ENCODE measurements at regions not wholly inside any gene's neighbourhood (a gene's known extent, or its start where the extent isn't known, plus 50 kb on each side); places are given as distances from the start of the nearest gene placed in this dataset.
"Not testable (repeated sequence)": the region's sequence is repeated elsewhere in the genome, so short reads cannot be mapped to it uniquely, and the experiment has no call there.

GRCh38 chr9:19630760-19631159 is 158.1 kb downstream of the SLC24A2 start:
- TF ChIP-seq, protein P1, sequence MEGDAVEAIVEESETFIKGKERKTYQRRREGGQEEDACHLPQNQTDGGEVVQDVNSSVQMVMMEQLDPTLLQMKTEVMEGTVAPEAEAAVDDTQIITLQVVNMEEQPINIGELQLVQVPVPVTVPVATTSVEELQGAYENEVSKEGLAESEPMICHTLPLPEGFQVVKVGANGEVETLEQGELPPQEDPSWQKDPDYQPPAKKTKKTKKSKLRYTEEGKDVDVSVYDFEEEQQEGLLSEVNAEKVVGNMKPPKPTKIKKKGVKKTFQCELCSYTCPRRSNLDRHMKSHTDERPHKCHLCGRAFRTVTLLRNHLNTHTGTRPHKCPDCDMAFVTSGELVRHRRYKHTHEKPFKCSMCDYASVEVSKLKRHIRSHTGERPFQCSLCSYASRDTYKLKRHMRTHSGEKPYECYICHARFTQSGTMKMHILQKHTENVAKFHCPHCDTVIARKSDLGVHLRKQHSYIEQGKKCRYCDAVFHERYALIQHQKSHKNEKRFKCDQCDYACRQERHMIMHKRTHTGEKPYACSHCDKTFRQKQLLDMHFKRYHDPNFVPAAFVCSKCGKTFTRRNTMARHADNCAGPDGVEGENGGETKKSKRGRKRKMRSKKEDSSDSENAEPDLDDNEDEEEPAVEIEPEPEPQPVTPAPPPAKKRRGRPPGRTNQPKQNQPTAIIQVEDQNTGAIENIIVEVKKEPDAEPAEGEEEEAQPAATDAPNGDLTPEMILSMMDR (IDR thresholded peaks at IDR 0.05), result no peak
- Mint-ChIP-seq H3K4me1 (ENCODE audit: low read depth) (no peaks in the 10 kb centered on the region), H3K27me3 (peaks cover 4% of the 10 kb centered on the region), H3K9me3 (no peaks in the 10 kb centered on the region), H3K27ac (no peak overlapping the region), H3K36me3 (ENCODE audit: low read depth) (no peaks in the 10 kb centered on the region), H3K4me3 (no peak overlapping the region)
- no peak for DNase-seq
- ATAC-seq, result no peak
- ChIA-PET POLR2A (interaction anchor here (0.7 kb wide), 1 partner anchor 20 kb away, joined by 3 read pairs; no protein-coding TSS in a partner anchor), CTCF (no interaction called here)
- intact Hi-C loops (cut with micrococcal nuclease), result no loop called here

DNA sequence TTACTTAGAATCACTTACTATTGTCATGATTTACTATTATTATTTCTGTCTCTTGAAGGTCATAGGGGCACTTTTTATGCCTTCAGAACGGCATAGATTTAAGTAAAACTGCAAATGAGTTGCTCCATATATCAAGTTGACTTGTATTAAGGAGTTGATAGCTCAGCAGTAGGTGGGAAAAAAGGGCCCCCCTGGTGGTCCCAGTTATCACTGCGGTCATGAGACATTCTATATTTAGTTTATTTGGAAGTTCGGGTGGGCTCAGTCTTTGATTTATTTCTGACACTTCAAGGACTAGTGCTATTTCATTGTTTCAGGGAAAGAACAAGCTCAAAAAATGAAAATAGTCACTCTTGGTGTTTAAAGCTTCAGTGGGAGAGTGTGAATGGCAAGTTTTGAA is 159.3 kb downstream of the SLC24A2 start:
- no peaks in the 10 kb centered on the region for H3K9me3 Mint-ChIP-seq
- CTCF ChIA-PET, result interaction anchor here (0.8 to 1.0 kb wide), 2 partner anchors 158 to 164 kb away, joined by 3 to 6 read pairs; no protein-coding TSS in a partner anchor

GRCh38 chr9:19625426-19625825 is 163.4 kb downstream of the SLC24A2 start:
- ATAC-seq; POLR2A ChIA-PET; H3K4me1 Mint-ChIP-seq (ENCODE audit: low read depth); H3K27me3 Mint-ChIP-seq; H3K4me3 Mint-ChIP-seq; H3K27ac Mint-ChIP-seq; CTCF ChIA-PET; DNase-seq; H3K9me3 Mint-ChIP-seq; H3K36me3 Mint-ChIP-seq (ENCODE audit: low read depth): not testable (repeated sequence)
- intact Hi-C loops (cut with micrococcal nuclease), result loop anchor here (10.0 kb wide), 1 partner anchor 51 kb away; no protein-coding TSS in a partner anchor

More for the DNA sequence above, 159.3 kb downstream of the SLC24A2 start:
- TF ChIP-seq, protein P1 (IDR thresholded peaks at IDR 0.05), result no peak
- Mint-ChIP-seq H3K27ac (no peak overlapping the region), H3K36me3 (ENCODE audit: low read depth) (no peaks in the 10 kb centered on the region), H3K4me1 (ENCODE audit: low read depth) (no peaks in the 10 kb centered on the region), H3K27me3 (peaks cover 4% of the 10 kb centered on the region), H3K4me3 (no peak overlapping the region)
- POLR2A ChIA-PET, result no interaction called here
- no peak for ATAC-seq
- peak; percentile 2 for DNase-seq
- intact Hi-C loops (cut with micrococcal nuclease), result loop anchor here (10.0 kb wide), 1 partner anchor 55 kb away; no protein-coding TSS in a partner anchor

GRCh38 chr9:19624519-19624918 is 164.3 kb downstream of the SLC24A2 start:
- no peak overlapping the region for H3K4me3 Mint-ChIP-seq
- H3K4me1 Mint-ChIP-seq (ENCODE audit: low read depth), result no peaks in the 10 kb centered on the region
- ATAC-seq (no peak), DNase-seq (no peak)
- POLR2A ChIA-PET, result no interaction called here
- H3K9me3 Mint-ChIP-seq, result no peaks in the 10 kb centered on the region
- intact Hi-C loops (cut with micrococcal nuclease), result loop anchor here (10.0 kb wide), 1 partner anchor 50 kb away; no protein-coding TSS in a partner anchor
- peaks cover 6% of the 10 kb centered on the region for H3K27me3 Mint-ChIP-seq
- H3K27ac Mint-ChIP-seq, result no peak overlapping the region
- TF ChIP-seq, protein P1 (IDR thresholded peaks at IDR 0.05), result no peak
- CTCF ChIA-PET, result no interaction called here
- no peaks in the 10 kb centered on the region for H3K36me3 Mint-ChIP-seq (ENCODE audit: low read depth)

DNA sequence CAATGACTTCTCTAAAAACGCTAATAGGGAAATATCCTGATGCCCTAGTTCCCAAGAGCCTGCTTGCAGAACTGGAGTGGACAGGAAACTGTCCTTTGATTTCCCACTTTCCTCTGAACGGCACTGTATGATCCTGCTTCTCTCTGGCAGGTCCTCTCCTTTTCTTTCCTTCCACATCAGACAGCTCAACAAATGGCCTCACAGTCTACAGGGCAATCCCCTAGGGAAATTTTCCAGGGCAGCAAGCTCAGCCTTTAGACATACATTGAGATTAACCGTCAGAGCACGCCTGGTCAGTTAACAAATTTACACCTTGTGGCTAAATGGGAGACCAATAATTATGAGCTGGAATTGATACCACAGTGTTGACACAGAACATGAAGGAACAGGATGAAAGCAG is 164.9 kb downstream of the SLC24A2 start:
- POLR2A ChIA-PET, result no interaction called here
- ATAC-seq, result no peak
- Mint-ChIP-seq H3K27ac (no peak overlapping the region), H3K4me1 (ENCODE audit: low read depth) (no peaks in the 10 kb centered on the region), H3K9me3 (no peaks in the 10 kb centered on the region), H3K27me3 (peaks cover 7% of the 10 kb centered on the region), H3K4me3 (no peak overlapping the region), H3K36me3 (ENCODE audit: low read depth) (no peaks in the 10 kb centered on the region)
- intact Hi-C loops (cut with micrococcal nuclease), result loop anchor here (10.0 kb wide), 1 partner anchor 49 kb away; no protein-coding TSS in a partner anchor
- CTCF ChIA-PET, result no interaction called here
- DNase-seq, result no peak
- TF ChIP-seq, protein P1 (IDR thresholded peaks at IDR 0.05), result no peak
